PFSK-1 (cell line): ENCODE measurements at regions not wholly inside any gene's neighbourhood (a gene's known extent, or its start where the extent isn't known, plus 50 kb on each side); places are given as distances from the start of the nearest gene placed in this dataset.

ENCODE experiments used
- SIN3A ChIP-seq: IDR thresholded peaks from 2 replicates; pipeline ENCODE4 v1.6.1; 2012; ENCODE audit warnings: mild to moderate bottlenecking, low read length, moderate library complexity, borderline replicate concordance; ENCODE audit not compliant: insufficient read depth
- TAF1 ChIP-seq: IDR thresholded peaks from 2 replicates; pipeline ENCODE4 v1.6.1; 2012; ENCODE audit warnings: low read length, control low read depth, borderline replicate concordance; ENCODE audit not compliant: insufficient read depth
- TF ChIP-seq, protein P1 (sequence below), 2 experiments: IDR thresholded peaks; 2 replicates each; pipeline versions ENCODE4 v1.6.1 to v1.8.0; 2011 to 2012; ENCODE audit warnings: low read depth in 2 of 2, low read length in 2 of 2, control low read depth in 1 of 2, inconsistent platforms in 1 of 2, mild to moderate bottlenecking in 1 of 2, moderate library complexity in 1 of 2; ENCODE audit not compliant: insufficient read depth in 1 of 2

- TF ChIP-seq SIN3A (no peak), TAF1 (no peak)
- TF ChIP-seq, protein P1, sequence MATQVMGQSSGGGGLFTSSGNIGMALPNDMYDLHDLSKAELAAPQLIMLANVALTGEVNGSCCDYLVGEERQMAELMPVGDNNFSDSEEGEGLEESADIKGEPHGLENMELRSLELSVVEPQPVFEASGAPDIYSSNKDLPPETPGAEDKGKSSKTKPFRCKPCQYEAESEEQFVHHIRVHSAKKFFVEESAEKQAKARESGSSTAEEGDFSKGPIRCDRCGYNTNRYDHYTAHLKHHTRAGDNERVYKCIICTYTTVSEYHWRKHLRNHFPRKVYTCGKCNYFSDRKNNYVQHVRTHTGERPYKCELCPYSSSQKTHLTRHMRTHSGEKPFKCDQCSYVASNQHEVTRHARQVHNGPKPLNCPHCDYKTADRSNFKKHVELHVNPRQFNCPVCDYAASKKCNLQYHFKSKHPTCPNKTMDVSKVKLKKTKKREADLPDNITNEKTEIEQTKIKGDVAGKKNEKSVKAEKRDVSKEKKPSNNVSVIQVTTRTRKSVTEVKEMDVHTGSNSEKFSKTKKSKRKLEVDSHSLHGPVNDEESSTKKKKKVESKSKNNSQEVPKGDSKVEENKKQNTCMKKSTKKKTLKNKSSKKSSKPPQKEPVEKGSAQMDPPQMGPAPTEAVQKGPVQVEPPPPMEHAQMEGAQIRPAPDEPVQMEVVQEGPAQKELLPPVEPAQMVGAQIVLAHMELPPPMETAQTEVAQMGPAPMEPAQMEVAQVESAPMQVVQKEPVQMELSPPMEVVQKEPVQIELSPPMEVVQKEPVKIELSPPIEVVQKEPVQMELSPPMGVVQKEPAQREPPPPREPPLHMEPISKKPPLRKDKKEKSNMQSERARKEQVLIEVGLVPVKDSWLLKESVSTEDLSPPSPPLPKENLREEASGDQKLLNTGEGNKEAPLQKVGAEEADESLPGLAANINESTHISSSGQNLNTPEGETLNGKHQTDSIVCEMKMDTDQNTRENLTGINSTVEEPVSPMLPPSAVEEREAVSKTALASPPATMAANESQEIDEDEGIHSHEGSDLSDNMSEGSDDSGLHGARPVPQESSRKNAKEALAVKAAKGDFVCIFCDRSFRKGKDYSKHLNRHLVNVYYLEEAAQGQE (IDR thresholded peaks at IDR 0.05; ENCODE audit: insufficient read depth in 1 of 2, low read depth in 2 of 2, low read length in 2 of 2) = no peak
These were observed 214.7 kb upstream of the ZBTB20 start for GRCh38 chr3:115361806-115362205.
